RWPE1 (cell line): ENCODE measurements at regions not wholly inside any gene's neighbourhood (a gene's known extent, or its start where the extent isn't known, plus 50 kb on each side); places are given as distances from the start of the nearest gene placed in this dataset.
"Not testable (repeated sequence)": the region's sequence is repeated elsewhere in the genome, so short reads cannot be mapped to it uniquely, and the experiment has no call there.

ENCODE experiments used
- CTCF ChIA-PET: fragments of 350-600 bp; sonication (Branson Sonifier 250); formaldehyde crosslinking; extraction: SDS; loops from one replicate; lab custom pipeline; 2021; lab: Yijun Ruan, JAX
- POLR2A ChIA-PET: fragments of 400-600 bp; formaldehyde crosslinking; extraction: SDS; loops from one replicate; lab custom pipeline; 2020; ENCODE audit warnings: antibody characterized with exemption; ENCODE audit not compliant: low non-redundant PET; lab: Yijun Ruan, JAX
- DNase-seq: peaks from one replicate; pipeline ENCODE4 v3.0.0; 2012; ENCODE audit warnings: low spot score
- H3K27ac ChIP-seq: fragments of 450-650 bp; 2 replicates; pipeline ENCODE4 v1.5.1; 2017
- CTCF ChIP-seq: fragments of 450-650 bp; conservative IDR thresholded peaks from 2 replicates; pipeline ENCODE4 v1.5.1; 2017; ENCODE audit warnings: low read depth, mild to moderate bottlenecking

GRCh38 chr5:118468085-118468484 lies 520.3 kb downstream of the DTWD2 start:
- CTCF ChIA-PET, result no interaction called here
- no peak for TF ChIP-seq CTCF
- POLR2A ChIA-PET, result no interaction called here
- DNase-seq, result no peak
- no peak overlapping the region for H3K27ac ChIP-seq

- TF ChIP-seq CTCF, result no peak
- ChIA-PET POLR2A (no interaction called here), CTCF (interaction anchor here (0.7 kb wide), 1 partner anchor 574 kb away, joined by 3 read pairs; no protein-coding TSS in a partner anchor)
- no peak for DNase-seq
- H3K27ac ChIP-seq, result no peak overlapping the region
These were observed 521.2 kb downstream of the DTWD2 start for GRCh38 chr5:118467103-118467502.

- no peak for DNase-seq
- CTCF ChIA-PET, result no interaction called here
- POLR2A ChIA-PET, result no interaction called here
- no peak for TF ChIP-seq CTCF
- no peak overlapping the region for H3K27ac ChIP-seq
These were observed 521.9 kb downstream of the DTWD2 start for GRCh38 chr5:118466418-118466817.

- H3K27ac ChIP-seq, POLR2A ChIA-PET, DNase-seq: not testable (repeated sequence)
- CTCF ChIA-PET, result interaction anchor here (0.6 kb wide), 1 partner anchor 694 kb away, joined by 3 read pairs; no protein-coding TSS in a partner anchor
These were observed 526.1 kb downstream of the DTWD2 start for GRCh38 chr5:118462276-118462675.

- no peak for TF ChIP-seq CTCF
- no peak overlapping the region for H3K27ac ChIP-seq
- no peak for DNase-seq
- ChIA-PET CTCF (no interaction called here), POLR2A (no interaction called here)
These were observed 526.9 kb downstream of the DTWD2 start for GRCh38 chr5:118461436-118461835.

- POLR2A ChIA-PET, result no interaction called here
- CTCF ChIA-PET, result no interaction called here
- no peak for TF ChIP-seq CTCF
- no peak for DNase-seq
- H3K27ac ChIP-seq, result no peak overlapping the region
These were observed 528.9 kb downstream of the DTWD2 start for GRCh38 chr5:118459490-118459889.

- TF ChIP-seq CTCF, result no peak
- ChIA-PET CTCF (no interaction called here), POLR2A (no interaction called here)
- no peak overlapping the region for H3K27ac ChIP-seq
- no peak for DNase-seq
These were observed 532.3 kb downstream of the DTWD2 start for GRCh38 chr5:118456085-118456484.
